ENCODE measurements at regions not wholly inside any gene's neighbourhood (a gene's known extent, or its start where the extent isn't known, plus 50 kb on each side); places are given as distances from the start of the nearest gene placed in this dataset.

DNA sequence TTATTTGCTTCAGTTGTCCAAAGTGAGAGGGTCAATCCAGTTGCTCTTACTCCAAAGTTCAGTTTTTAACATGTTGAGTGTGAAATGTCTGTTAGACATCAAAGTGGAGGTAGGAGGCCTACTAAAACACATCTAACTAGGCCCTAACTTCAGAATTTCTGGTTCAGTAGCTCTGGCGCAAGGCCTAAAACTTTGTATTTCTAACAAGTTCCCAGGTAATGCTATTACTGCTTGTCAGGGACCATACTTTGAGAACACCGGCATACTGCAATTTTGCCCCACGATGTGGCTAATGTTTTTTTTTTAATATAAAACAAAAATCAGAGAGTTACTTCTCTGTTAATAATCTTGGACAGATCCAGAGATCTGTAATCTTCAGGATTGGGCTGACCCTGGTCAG lies 72.4 kb upstream of the LRRC55 start:
- TF ChIP-seq CTCF (IDR thresholded peaks at IDR 0.05; ENCODE audit: insufficient read depth, low read length, poor library complexity, severe bottlenecking) (no peak), EZH2phosphoT487 (conservative IDR thresholded peaks at IDR 0.05; ENCODE audit: low read length) (no peak)

Measured in SU-DHL-6 (cell line).